ENCODE measurements at regions not wholly inside any gene's neighbourhood (a gene's known extent, or its start where the extent isn't known, plus 50 kb on each side); places are given as distances from the start of the nearest gene placed in this dataset.

DNA sequence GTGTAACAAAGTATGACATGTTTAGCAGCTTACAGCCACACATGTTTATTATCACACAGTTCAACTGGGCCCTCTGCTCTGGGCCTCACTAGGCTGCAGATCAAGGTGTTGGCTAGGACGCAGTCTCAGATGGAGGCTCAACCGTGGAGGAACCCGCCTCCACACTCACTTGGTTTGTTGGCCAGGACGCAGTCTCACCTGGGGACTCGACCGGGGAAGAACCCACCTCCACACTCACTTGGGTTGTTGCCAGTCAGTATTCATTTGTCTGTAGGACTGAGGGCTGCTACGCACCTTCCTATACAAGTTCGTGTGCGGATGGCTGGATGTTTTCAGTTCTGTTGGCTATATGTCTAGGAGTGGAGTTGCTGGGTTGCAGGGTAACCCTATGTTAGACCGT lies 240.7 kb upstream of the CIBAR2 start:
- DNase-seq (ENCODE audit: low spot score) (no peak), ATAC-seq (no peak)
- intact Hi-C loops (cut with DNase I) = no loop called here

DNA sequence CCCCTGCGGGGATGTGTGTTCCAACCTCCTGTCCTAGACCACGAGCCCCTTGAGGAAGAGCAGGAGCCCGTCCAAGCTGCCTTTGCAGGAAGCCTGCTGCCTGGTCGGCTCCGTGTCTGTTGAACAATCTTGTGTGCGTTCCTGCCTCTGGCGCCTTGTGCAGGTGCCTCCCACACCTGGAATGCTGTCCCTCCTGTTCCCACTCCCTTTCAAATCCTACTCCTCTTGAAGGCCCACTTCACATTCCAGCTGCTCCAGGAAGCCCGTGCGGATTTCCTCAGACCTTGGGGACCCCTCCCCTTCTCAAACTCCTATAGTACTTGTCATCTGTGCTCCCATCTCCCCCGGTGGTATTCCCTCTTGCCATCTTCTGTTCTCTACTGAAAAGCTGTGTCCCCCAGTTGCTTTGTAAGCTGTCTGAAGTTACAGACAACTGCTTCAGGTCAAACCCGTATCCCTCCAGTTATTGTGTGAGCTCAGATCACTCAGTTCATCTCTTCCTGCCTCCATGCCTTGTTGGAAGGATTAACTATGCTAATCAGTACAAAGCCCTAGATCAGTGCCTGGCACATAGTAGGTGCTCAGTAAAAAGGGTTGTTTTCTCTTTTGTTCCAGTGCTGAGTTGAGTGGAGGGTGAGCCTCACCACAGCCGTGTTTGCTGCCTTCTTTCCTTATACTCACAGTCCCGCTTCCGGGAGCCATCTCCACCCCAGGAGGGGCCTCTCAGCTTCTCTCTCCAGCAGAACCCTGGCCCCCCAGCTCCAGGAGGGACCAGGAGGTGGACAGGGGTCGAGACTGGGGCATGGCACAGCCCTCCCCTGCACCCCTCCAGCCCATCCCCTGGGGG lies 241.8 kb upstream of the CIBAR2 start:
- ATAC-seq = no peak
- intact Hi-C loops (cut with DNase I) = no loop called here
- no peak for DNase-seq (ENCODE audit: low spot score)

DNA sequence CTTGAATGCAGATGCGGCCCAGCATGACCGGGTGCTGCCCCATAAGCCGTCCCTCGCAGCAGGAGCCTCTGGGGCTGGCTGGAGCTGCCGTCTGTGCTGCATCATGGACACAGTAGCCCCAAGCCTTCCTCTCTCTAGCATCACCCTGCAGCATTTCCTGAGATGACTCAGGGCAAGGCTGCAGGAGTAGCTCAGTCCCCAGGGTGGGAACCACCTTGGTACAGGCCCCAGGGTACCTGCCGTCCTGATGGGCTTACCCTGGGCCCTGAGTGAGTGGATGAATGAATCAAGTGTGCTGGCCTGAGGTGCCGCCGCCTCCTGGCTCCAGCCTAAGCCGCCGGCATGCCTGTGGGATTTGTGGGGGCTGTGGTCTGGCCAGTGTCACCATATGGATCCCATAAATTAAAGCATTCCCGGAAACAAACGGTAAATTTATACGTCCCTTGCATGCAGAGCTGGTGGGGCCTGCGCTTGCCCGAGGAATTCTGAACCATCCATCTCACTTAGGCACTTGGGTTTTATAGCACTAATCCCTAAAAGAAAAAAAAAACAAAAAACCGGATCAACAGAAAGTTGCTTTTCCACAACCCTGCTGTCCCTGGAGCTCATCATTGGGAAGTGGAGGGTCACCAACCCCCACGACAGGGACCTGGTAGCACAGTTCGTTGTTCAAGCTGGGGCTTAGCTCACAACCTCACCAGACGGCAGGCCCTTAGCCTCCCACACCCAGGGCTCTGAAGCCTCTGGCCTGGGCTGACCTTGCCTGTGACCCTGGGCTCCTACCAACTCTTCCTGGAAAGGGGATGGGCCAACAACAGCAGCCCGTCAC lies 242.6 kb upstream of the CIBAR2 start:
- peak; percentile 60 for ATAC-seq
- intact Hi-C loops (cut with DNase I) = no loop called here
- DNase-seq (ENCODE audit: low spot score) = no peak

DNA sequence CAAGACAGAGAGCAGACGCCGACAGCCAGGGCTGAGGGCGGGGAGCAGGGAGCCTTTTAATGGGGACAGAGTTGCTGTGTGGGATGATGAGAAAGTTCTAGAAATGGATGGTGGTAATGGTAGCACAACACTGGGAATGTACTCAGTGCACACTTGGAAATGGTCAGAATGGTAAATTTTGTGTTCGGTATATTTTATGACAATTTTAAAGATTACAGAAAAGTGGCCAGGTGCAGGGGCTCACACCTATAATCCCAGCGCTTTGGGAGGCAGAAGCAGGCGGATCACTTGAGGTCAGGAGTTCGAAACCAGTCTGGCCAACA lies 243.2 kb upstream of the CIBAR2 start:
- no peak for DNase-seq (ENCODE audit: low spot score)
- intact Hi-C loops (cut with DNase I) = no loop called here
- ATAC-seq = no peak

- intact Hi-C loops (cut with DNase I) = no loop called here
- DNase-seq (ENCODE audit: low spot score) (no peak), ATAC-seq (no peak)
Observed at GRCh38 chr16:85356157-85356556, 243.9 kb upstream of the CIBAR2 start.

GRCh38 chr16:85357323-85357722 lies 245.1 kb upstream of the CIBAR2 start:
- intact Hi-C loops (cut with DNase I) = no loop called here
- ATAC-seq (no peak), DNase-seq (ENCODE audit: low spot score) (no peak)

DNA sequence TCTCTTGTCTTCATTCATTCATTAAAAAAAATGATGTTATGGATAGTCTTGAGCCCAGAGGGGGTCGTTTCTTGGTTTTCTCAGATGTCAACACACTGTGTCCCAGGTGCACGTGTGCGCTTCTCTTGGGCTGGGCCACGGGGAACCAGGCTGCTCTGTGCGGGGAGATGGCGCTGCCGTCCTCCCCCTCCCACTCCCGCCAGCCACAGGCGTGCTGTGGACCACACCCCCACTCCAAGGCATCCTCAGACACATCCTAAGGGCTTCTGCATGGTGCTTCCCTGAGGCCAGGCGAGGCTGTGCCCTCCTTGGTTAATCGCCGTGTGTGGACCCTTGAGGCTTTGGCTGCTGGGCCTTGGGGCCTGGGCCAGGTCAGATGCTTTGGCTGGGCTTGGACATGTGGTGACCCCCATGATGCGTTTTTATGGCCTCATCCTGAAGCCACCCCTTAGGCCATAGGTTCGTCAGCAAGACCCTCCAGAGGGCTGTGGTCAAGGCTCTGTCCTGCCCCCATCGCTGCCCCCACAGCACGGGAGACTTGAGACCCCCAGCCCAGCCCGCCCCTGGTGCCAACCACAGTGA lies 245.7 kb upstream of the CIBAR2 start:
- DNase-seq (ENCODE audit: low spot score) = no peak
- no peak for ATAC-seq
- intact Hi-C loops (cut with DNase I) = no loop called here

DNA sequence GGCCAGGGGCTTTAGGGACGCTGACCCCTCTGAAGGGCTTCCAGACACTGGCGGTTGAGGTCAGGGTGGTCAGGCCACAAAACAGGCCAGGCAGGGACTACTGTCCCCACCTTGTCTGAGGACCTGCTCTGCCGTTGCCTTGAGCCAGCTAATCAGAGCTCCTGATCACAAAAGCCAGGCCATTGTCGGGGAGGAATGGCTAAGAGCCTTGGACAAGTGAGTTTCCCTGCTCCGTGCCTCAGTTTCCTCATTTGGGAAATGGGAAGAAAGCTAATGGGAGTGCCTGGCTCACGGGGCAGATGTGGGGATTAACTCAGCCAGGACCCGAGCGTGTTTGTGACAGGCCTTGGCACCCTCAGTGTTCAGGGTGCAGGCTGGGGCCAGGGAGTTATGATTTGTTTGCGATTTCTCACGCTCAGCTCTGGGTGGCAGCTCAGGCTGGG lies 246.5 kb upstream of the CIBAR2 start:
- DNase-seq (ENCODE audit: low spot score) (no peak), ATAC-seq (no peak)
- intact Hi-C loops (cut with DNase I) = no loop called here

- ATAC-seq (no peak), DNase-seq (ENCODE audit: low spot score) (no peak)
- intact Hi-C loops (cut with DNase I) = no loop called here
Observed at GRCh38 chr16:85359147-85359822, 247.0 kb upstream of the CIBAR2 start.

DNA sequence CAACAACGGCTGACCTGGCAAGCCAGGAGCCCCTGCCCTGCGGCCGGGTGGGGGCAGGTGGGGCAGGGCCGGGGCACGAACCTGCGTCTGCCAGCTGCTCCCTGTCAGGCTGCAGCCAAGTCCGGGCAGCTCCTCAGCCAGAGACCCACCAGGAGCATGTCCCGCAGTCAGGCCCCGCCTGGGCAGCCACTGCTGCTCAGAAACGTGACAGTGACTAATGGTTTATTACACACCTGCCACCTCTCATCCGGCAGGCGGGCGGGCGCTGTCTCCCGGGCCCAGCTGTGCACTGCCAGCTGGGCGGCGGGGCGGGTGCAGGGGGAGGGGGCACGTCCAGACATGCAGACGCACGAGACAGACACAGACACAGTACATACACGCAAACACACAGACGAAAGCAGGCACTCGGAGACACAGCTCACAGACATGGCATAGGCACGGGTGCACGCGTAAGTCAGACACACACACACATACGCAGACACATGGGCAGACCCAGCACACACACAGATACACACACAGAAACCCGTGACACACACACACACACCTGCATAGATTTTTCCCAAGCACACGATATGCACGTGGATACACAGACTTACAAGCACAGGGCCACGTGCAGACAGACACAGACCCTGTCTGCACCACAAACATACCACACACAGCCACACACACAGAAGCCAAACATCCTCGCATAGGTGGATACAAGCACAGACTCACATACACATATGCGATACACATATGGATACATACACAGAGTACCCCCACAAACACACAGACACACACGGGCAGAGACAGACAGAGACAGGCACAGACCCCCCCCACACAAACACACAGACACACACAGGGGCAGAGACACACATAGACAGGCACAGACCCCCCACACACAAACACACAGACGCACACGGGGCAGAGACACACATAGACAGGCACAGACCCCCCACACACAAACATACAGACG lies 248.3 kb upstream of the CIBAR2 start:
- intact Hi-C loops (cut with DNase I) = no loop called here
- DNase-seq (ENCODE audit: low spot score) (no peak), ATAC-seq (no peak)

DNA sequence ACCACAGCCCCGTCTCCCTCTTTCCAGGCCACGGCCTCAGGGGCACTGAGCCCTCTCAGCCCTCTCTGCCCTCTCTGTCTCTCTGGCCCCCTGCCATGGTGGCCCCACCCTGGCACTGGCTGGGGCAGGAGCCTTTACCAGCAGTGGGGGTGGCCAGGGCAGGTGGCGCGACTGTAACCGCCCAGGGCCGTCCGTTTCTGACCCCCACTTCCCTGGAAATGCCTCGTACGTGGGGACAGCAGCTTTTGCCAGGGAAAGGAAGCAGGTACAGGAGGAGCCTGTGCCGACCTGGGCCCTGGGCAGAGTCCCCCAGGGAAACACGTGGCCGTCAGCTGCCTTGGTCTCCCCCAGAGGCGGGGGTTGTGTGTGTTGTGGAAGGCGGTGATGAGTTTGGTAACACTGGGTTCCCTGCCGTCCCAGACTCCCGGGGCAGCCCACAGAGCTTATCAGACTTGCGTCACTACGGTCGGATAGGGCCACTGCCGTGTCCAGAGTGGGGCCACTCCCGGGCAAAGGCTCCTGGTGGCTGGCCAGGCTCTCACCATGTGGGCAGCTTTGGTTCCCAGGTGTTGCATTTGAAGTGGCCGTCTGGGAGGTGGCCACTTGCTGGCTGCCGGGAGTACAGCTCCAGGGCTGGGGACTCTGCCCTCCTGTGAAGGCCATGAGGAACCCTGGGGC lies 249.3 kb upstream of the CIBAR2 start:
- DNase-seq (ENCODE audit: low spot score) (no peak), ATAC-seq (no peak)
- intact Hi-C loops (cut with DNase I) = no loop called here

DNA sequence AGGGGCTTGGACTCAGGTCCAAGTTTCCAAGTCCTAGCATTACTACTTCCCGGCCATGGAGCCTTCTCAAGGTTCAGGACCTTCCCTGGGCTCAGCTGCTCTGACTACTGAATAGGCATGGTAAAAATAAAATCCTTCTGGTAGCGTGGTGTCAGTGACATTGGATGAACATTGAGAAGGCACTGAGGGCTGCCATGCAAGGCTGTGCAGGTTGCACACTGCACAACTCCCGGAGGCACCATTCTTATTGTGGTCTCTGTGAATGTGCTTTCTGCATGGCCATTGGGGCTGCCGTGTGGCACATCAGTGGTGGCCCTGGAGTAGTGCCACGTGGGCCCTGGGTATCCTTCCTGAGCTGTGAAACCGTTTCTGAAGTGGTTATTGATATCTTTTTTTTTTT lies 250.2 kb upstream of the CIBAR2 start:
- ATAC-seq (no peak), DNase-seq (ENCODE audit: low spot score) (no peak)
- intact Hi-C loops (cut with DNase I) = no loop called here

- intact Hi-C loops (cut with DNase I) = no loop called here
- DNase-seq (ENCODE audit: low spot score) (no peak), ATAC-seq (no peak)
Observed at GRCh38 chr16:85363427-85363826, 249.7 kb upstream of the GSE1 start.

DNA sequence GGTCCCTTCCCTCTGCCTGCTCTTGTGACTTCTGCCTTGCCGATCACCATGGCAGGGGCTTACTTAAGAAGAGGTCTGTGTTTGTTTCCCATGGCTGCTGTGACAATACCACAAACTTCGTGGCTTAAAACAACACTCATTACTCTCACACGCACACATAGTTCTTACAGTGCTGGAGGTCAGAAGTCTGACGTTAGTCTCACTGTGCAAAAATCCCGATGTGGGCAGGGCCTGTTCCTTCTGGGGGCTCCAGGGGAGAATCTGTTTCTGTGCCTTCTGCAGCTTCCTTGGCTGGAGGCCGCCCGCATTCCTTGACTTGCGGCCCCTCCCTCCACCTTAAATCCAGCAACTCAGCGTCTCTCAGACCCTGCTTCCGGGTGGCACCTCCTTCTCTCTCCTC lies 249.2 kb upstream of the GSE1 start:
- ATAC-seq (peak; percentile 25), DNase-seq (ENCODE audit: low spot score) (no peak)
- intact Hi-C loops (cut with DNase I) = no loop called here

DNA sequence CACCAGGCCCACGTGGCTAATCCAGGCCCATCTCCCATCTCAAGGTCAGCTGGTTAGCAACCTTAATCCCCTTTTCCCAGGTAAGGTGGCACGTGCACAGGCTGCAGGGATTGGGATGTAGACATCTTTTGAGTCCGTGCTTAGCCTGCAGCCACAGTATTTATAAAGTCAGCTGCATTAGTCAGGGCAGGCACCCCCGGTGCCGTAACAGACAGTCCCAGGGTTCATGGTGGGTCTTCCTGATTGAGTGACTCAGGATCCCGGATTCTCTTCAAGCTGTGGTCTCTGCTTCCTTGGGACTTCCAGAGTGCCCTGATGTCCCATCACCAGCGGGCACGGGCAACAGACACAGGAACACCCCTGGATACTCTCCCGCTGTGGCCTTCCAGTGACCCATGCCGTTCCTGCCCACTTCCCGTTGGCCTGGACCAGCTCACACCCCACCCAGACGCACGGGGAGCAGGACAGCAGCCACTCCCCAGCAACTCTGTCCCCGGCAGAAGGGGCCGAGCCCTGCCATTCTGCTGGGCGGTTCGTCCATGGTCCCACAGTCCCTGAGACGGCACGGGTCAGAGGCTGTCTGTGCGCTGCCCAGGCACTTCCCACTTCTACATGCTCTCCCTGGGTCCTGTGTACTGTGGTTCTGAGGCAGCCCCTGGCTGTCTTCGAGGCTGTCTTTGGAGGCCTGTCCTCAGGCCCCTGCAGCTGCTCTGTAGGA lies 248.6 kb upstream of the GSE1 start:
- DNase-seq (ENCODE audit: low spot score) = no peak
- ATAC-seq = no peak
- intact Hi-C loops (cut with DNase I) = no loop called here

- intact Hi-C loops (cut with DNase I) = no loop called here
- ATAC-seq = peak; percentile 25
- no peak for DNase-seq (ENCODE audit: low spot score)
Observed at GRCh38 chr16:85365120-85365519, 248.0 kb upstream of the GSE1 start.

- no peak for DNase-seq (ENCODE audit: low spot score)
- no peak for ATAC-seq
- intact Hi-C loops (cut with DNase I) = no loop called here
Observed at GRCh38 chr16:85366031-85366763, 246.9 kb upstream of the GSE1 start.
